Brain microvascular endothelial cell (primary cell): ENCODE measurements at regions not wholly inside any gene's neighbourhood (a gene's known extent, or its start where the extent isn't known, plus 50 kb on each side); places are given as distances from the start of the nearest gene placed in this dataset.

ENCODE experiments used
- DNase-seq: peaks from one replicate; pipeline ENCODE4 v3.0.0-alpha.2; 2020
- H3K27ac ChIP-seq: fragments of 250-450 bp; sonication (Bioruptor Pico); 2 replicates; pipeline ENCODE4 v1.5.1; 2020; ENCODE audit warnings: mild to moderate bottlenecking, moderate library complexity
- H3K27me3 ChIP-seq: fragments of 250-450 bp; sonication (Bioruptor Pico); replicated peaks from 2 replicates; pipeline ENCODE4 v1.5.1; 2020; ENCODE audit warnings: mild to moderate bottlenecking
- H3K36me3 ChIP-seq: fragments of 250-450 bp; sonication (Bioruptor Pico); replicated peaks from 2 replicates; pipeline ENCODE4 v1.5.1; 2020; ENCODE audit warnings: mild to moderate bottlenecking
- H3K4me3 ChIP-seq: 2 replicates; pipeline ENCODE4 v1.5.1; 2011; ENCODE audit warnings: low read depth, mild to moderate bottlenecking, control low read depth, low read length, moderate library complexity
- in situ Hi-C: cut with HindIII; loops from 2 replicates; pipeline ENCODE4 v1.10.0; 2017; ENCODE audit warnings: low sequenced_read_pairs, low pct_ligation_motif_present
- TF ChIP-seq, protein P1 (sequence below): IDR thresholded peaks from 2 replicates; pipeline ENCODE4 v1.5.1; 2011; ENCODE audit warnings: low read depth, mild to moderate bottlenecking, moderate library complexity, low read length, control low read depth, inconsistent platforms; ENCODE audit errors: missing control alignments

DNA sequence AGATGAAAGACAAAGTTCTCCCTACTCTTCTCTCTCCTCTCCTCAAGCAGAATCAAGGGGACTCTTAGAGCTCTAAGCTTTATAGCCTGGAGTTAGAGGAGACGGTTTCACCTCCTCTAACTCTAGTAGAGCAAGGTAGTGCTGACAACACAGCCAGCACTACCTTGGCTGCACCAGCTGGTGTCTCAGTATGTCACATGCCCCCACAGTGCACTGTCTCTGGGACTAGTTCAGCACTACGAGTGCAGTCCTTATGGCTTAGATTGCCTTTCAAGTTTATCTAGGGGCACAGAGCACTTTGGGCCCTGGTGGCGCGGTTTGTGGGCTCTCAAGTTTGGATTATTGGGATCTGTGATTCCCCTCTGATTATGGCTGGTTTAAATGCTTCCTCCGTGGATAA is 614.1 kb upstream of the NECTIN3 start:
- in situ Hi-C loops: no loop called here
- TF ChIP-seq, protein P1, sequence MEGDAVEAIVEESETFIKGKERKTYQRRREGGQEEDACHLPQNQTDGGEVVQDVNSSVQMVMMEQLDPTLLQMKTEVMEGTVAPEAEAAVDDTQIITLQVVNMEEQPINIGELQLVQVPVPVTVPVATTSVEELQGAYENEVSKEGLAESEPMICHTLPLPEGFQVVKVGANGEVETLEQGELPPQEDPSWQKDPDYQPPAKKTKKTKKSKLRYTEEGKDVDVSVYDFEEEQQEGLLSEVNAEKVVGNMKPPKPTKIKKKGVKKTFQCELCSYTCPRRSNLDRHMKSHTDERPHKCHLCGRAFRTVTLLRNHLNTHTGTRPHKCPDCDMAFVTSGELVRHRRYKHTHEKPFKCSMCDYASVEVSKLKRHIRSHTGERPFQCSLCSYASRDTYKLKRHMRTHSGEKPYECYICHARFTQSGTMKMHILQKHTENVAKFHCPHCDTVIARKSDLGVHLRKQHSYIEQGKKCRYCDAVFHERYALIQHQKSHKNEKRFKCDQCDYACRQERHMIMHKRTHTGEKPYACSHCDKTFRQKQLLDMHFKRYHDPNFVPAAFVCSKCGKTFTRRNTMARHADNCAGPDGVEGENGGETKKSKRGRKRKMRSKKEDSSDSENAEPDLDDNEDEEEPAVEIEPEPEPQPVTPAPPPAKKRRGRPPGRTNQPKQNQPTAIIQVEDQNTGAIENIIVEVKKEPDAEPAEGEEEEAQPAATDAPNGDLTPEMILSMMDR: no peak
- Histone ChIP-seq H3K4me3 (no peak overlapping the region), H3K36me3 (no peaks in the 10 kb centered on the region), H3K27ac (no peak overlapping the region), H3K27me3 (no peaks in the 10 kb centered on the region)
- no peak for DNase-seq

DNA sequence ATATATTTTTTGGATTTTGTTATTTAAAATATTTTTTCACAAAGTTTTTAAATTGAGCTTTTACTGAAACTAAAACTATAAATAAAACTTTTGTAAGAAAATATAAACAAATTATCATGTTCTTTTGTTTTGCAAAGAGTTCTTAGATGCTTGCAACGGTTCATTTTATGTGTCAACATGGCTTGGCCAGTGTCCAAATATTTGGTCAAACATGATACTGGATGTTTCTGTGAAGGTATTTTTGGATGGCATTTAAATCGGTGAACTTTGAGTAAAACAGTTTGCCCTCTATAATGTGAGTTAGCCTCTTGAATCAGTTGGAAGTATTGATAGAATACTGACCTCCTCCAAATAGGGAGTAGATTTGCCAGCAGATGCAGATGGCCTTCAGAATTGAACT is 612.6 kb upstream of the NECTIN3 start:
- H3K36me3 ChIP-seq: no peaks in the 10 kb centered on the region
- H3K27me3 ChIP-seq: no peaks in the 10 kb centered on the region
- peak; percentile 1 for DNase-seq
- in situ Hi-C loops: no loop called here
- no peak overlapping the region for H3K4me3 ChIP-seq
- H3K27ac ChIP-seq: no peak overlapping the region
- TF ChIP-seq, protein P1: no peak

DNA sequence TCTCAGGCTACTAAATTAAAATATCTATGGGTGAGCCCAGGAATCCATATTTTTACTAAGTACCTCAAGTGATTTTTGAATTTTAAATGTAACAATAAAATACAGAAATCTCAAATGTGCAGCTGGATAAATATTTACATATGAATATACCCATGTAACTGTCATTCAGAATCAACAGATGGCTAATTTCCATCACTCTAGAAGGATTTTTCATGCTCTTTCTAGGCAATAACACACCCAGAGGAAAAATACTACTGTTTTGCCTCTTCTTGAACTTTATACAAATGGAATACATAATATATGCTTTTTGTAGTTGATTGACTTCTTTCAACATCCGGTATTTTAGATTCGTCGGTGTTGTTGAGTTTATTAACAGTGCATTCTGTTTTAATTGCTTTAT is 601.3 kb upstream of the NECTIN3 start:
- Histone ChIP-seq H3K27me3 (no peaks in the 10 kb centered on the region), H3K27ac (no peak overlapping the region), H3K36me3 (no peaks in the 10 kb centered on the region), H3K4me3 (no peak overlapping the region)
- DNase-seq: no peak
- in situ Hi-C loops: no loop called here
- TF ChIP-seq, protein P1: no peak

- Histone ChIP-seq H3K36me3 (no peaks in the 10 kb centered on the region), H3K27ac (no peak overlapping the region), H3K27me3 (no peaks in the 10 kb centered on the region), H3K4me3 (no peak overlapping the region)
- in situ Hi-C loops: no loop called here
- no peak for DNase-seq
- TF ChIP-seq, protein P1: no peak
Observed at GRCh38 chr3:110473405-110473804, 598.2 kb upstream of the NECTIN3 start.

DNA sequence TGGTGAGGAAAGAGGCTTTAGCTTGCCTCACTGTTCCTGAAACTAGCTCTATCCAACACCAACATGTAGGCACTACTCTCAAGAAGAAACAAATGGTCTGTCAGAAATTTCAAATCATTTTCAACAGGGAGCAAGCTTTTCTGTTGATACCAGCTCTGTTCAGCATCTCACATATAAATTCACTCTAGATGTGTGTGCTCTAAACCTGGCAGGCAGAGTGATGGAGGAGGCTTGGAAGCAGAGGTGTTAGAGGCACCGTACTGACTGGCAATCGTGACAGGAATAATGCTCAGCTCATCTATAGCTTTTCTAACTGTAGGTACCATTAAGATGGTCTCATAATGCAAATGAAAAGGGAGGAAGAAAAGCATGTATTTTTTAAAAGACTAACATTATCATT is 597.2 kb upstream of the NECTIN3 start:
- H3K27me3 ChIP-seq: no peaks in the 10 kb centered on the region
- no peak for DNase-seq
- TF ChIP-seq, protein P1: no peak
- H3K36me3 ChIP-seq: no peaks in the 10 kb centered on the region
- H3K4me3 ChIP-seq: no peak overlapping the region
- no peak overlapping the region for H3K27ac ChIP-seq
- in situ Hi-C loops: no loop called here

DNA sequence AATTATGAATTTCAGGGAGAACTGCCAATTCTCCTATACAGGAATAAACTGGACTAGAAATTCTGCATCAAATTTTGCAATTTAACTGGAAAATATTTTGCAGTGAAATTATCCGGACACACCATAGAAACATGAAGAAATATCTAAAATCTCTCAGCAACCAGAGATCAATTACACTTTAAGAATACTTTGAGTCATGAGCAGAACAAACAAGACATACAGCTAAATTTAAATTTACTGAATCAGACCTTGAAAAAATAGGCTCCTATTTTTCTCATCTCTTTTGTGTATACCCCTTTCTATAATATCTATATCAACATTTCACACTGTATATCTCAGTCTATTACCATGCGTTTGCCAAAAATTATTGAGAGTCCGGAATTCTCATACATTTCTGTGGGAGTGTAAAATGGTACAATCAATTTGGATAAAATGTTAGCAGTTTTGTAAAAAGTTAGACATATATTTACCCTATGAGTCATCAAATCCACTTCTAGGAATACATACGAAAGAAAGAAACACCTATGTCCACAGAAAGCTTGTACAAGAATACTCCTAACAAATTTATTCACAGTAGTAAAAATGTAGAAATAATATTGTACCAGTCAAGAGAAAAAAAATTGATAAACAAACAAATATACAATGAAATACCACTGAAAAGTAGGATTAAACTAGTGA is 593.1 kb upstream of the NECTIN3 start:
- no peak for DNase-seq
- Histone ChIP-seq H3K4me3 (no peak overlapping the region), H3K27ac (no peak overlapping the region), H3K27me3 (no peaks in the 10 kb centered on the region), H3K36me3 (no peaks in the 10 kb centered on the region)
- in situ Hi-C loops: no loop called here
- TF ChIP-seq, protein P1: no peak
